ENCODE measurements at regions not wholly inside any gene's neighbourhood (a gene's known extent, or its start where the extent isn't known, plus 50 kb on each side); places are given as distances from the start of the nearest gene placed in this dataset.

DNA sequence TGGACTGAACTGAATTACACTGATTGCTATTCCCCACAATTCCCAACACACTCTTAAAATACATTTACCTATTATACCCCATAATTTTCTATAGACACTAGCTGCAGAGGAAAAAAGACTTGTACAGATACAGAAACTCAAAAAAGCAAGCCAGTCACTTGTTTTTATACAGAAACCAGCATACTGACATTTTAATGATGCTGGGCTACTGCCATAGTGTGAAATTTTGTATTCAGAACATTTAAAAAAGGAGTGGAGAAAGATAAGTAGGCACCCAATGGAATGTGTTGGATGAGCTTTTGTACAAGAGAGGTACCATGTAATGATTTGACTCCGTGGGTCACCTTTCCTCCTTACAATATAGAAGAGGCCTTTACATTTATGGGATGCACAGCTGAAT lies 740.1 kb downstream of the PLCL1 start:
- Mint-ChIP-seq H3K27me3 (ENCODE audit: low read depth) (peaks cover 2% of the 10 kb centered on the region), H3K4me3 (ENCODE audit: unreplicated experiment) (no peak overlapping the region), H3K36me3 (ENCODE audit: low read depth) (no peaks in the 10 kb centered on the region), H3K27ac (ENCODE audit: unreplicated experiment) (no peak overlapping the region), H3K4me1 (ENCODE audit: low read depth) (no peaks in the 10 kb centered on the region), H3K9me3 (ENCODE audit: low read depth) (peaks cover 3% of the 10 kb centered on the region)
- no peak for DNase-seq (ENCODE audit: low spot score)
- TF ChIP-seq, protein P1, sequence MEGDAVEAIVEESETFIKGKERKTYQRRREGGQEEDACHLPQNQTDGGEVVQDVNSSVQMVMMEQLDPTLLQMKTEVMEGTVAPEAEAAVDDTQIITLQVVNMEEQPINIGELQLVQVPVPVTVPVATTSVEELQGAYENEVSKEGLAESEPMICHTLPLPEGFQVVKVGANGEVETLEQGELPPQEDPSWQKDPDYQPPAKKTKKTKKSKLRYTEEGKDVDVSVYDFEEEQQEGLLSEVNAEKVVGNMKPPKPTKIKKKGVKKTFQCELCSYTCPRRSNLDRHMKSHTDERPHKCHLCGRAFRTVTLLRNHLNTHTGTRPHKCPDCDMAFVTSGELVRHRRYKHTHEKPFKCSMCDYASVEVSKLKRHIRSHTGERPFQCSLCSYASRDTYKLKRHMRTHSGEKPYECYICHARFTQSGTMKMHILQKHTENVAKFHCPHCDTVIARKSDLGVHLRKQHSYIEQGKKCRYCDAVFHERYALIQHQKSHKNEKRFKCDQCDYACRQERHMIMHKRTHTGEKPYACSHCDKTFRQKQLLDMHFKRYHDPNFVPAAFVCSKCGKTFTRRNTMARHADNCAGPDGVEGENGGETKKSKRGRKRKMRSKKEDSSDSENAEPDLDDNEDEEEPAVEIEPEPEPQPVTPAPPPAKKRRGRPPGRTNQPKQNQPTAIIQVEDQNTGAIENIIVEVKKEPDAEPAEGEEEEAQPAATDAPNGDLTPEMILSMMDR (IDR thresholded peaks at IDR 0.05), result no peak

DNA sequence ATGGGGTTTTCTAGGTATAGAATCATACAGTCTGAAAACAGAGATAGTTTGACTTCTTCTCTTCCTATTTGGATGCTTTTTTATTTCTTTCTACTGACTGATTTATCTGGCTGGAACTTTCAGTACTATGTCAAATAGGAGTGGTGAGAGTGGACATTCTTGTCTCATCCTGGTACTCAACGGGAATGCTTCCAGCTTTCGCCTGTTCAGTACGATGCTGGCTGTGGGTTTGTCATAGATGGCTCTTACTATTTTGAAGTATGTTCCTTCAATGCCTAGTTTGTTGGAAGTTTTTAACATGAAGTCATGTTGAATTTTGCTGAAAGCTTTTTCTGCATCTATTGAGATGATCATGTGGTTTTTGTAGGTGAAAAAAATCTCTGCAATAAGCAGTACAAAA lies 730.4 kb downstream of the PLCL1 start:
- TF ChIP-seq, protein P1 (IDR thresholded peaks at IDR 0.05), result no peak
- no peaks in the 10 kb centered on the region for H3K4me1 Mint-ChIP-seq (ENCODE audit: low read depth)
- no peak overlapping the region for H3K4me3 Mint-ChIP-seq (ENCODE audit: unreplicated experiment)
- H3K27ac Mint-ChIP-seq (ENCODE audit: unreplicated experiment), result no peak overlapping the region
- no peak for DNase-seq (ENCODE audit: low spot score)
- H3K9me3 Mint-ChIP-seq (ENCODE audit: low read depth), result peaks cover 11% of the 10 kb centered on the region
- no peaks in the 10 kb centered on the region for H3K36me3 Mint-ChIP-seq (ENCODE audit: low read depth)
- peaks cover 2% of the 10 kb centered on the region for H3K27me3 Mint-ChIP-seq (ENCODE audit: low read depth)

DNA sequence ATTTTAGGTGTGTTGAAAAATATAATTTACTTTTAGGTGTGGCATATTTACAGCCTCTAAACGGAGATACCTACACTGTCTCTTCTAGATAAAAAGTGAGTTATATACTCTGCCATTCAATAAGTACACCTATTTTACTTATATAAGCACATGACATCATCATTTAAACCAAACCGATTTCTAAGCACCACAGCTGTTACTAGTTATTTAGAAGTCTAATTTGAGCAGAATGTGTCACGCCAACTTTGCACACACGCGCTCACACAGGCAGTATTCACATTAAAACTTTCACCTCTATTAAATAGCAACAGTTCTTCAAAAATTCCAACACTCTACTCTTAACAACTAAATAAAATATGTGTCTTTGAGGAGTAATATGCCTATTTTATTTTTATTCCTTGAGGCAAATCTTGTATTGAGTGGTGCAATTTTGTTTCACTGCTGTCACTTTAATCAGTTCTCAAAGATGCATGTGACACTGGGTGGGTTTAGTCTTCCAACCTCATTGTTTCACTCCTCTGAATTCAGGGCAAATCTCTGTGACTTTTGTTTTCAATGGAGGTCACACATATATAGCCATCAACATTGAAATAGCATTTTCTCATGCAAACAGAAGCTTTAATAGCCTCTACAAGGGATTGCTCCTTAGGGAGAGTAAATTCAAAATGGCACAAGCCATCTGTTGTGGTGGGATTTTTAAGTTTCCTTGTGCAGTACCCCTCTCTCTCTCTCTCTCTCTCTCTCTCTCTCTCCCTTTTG lies 721.0 kb downstream of the PLCL1 start:
- Mint-ChIP-seq H3K4me1 (ENCODE audit: low read depth) (no peaks in the 10 kb centered on the region), H3K9me3 (ENCODE audit: low read depth) (peaks cover 3% of the 10 kb centered on the region), H3K36me3 (ENCODE audit: low read depth) (no peaks in the 10 kb centered on the region), H3K4me3 (ENCODE audit: unreplicated experiment) (no peak overlapping the region), H3K27ac (ENCODE audit: unreplicated experiment) (no peak overlapping the region), H3K27me3 (ENCODE audit: low read depth) (no peaks in the 10 kb centered on the region)
- DNase-seq (ENCODE audit: low spot score), result no peak
- TF ChIP-seq, protein P1 (IDR thresholded peaks at IDR 0.05), result no peak

DNA sequence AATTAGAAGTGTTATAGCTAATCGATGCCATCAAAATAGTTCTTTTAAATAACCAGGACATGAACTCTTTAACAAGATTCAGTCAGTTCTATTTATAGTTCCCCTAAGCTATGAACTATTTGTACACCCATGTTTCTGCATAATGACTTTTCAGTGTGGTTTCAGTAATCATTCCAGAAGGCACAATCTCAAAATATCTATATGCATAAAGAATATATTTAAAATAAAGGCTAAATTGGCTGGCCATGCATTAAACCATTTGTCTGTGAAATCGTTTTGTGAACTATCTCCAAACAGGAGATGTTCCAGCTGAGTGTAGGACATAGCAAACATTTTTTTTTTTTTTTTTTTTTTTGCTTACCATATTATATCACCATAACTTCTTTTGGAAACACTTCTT lies 719.3 kb downstream of the PLCL1 start:
- Mint-ChIP-seq H3K4me3 (ENCODE audit: unreplicated experiment) (no peak overlapping the region), H3K4me1 (ENCODE audit: low read depth) (no peaks in the 10 kb centered on the region), H3K27ac (ENCODE audit: unreplicated experiment) (no peak overlapping the region), H3K36me3 (ENCODE audit: low read depth) (no peaks in the 10 kb centered on the region), H3K9me3 (ENCODE audit: low read depth) (peaks cover 3% of the 10 kb centered on the region), H3K27me3 (ENCODE audit: low read depth) (no peaks in the 10 kb centered on the region)
- no peak for DNase-seq (ENCODE audit: low spot score)
- TF ChIP-seq, protein P1 (IDR thresholded peaks at IDR 0.05), result no peak

DNA sequence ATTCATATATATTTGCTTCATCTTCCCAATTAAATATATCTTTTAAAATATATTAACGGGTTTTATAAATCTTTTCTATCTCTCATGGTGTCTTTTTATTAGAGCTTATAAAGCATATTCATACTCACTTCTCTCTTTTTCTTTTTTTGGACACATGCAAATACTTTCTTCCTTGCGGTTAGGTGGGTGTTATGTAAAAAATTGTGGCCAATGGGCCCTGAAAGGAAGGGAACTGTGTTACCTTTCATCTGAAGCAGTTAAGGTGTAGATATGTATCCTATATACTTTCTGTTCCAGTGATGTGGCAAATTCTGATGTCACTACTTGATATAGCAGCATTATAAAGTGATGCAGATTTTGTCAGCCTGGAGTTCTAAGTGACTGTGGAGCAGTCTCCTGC lies 714.5 kb downstream of the PLCL1 start:
- H3K27ac Mint-ChIP-seq (ENCODE audit: unreplicated experiment), result no peak overlapping the region
- no peaks in the 10 kb centered on the region for H3K36me3 Mint-ChIP-seq (ENCODE audit: low read depth)
- H3K9me3 Mint-ChIP-seq (ENCODE audit: low read depth), result peaks cover 2% of the 10 kb centered on the region
- TF ChIP-seq, protein P1 (IDR thresholded peaks at IDR 0.05), result no peak
- no peaks in the 10 kb centered on the region for H3K4me1 Mint-ChIP-seq (ENCODE audit: low read depth)
- no peak for DNase-seq (ENCODE audit: low spot score)
- H3K4me3 Mint-ChIP-seq (ENCODE audit: unreplicated experiment), result no peak overlapping the region
- no peaks in the 10 kb centered on the region for H3K27me3 Mint-ChIP-seq (ENCODE audit: low read depth)

Data from chondrocyte (in vitro differentiated cells).